ENCODE measurements at regions not wholly inside any gene's neighbourhood (a gene's known extent, or its start where the extent isn't known, plus 50 kb on each side); places are given as distances from the start of the nearest gene placed in this dataset.

DNA sequence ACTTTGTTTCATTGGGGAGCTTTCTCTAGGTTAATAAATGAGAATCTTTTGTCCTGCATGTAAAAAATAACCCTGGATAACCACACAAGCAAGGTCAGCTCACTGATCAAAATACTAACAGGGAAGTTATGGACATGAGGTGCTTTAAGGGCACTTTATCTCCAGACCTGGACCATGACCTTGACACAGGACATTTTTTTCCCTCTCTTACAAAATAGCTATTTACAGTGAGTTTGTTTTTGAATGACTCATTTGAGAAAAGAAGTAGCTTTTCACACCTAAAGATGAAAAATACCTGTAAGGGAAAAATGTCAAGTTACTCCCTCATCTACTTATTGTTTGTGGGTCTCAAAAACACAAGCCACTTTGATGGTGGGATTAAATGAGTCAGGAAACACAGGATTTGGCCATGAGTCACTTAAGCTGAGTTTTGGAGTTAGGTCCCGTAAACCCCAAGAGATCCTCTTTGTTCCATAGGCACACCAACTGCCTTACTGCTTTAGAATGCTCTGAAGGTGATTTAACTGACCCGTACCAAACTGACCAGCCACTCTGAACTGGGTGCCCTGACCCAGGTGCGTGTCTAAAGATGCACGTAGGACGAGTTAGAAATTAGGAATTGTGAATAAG, 479.3 kb upstream of the NXPH2 start:
- TF ChIP-seq TCF12 (IDR thresholded peaks at IDR 0.05; ENCODE audit: low read depth), result no peak
- TF ChIP-seq TEAD4 (IDR thresholded peaks at IDR 0.05), result no peak
- no peak for TF ChIP-seq EGR1 (IDR thresholded peaks at IDR 0.05)
- TF ChIP-seq, protein P1, sequence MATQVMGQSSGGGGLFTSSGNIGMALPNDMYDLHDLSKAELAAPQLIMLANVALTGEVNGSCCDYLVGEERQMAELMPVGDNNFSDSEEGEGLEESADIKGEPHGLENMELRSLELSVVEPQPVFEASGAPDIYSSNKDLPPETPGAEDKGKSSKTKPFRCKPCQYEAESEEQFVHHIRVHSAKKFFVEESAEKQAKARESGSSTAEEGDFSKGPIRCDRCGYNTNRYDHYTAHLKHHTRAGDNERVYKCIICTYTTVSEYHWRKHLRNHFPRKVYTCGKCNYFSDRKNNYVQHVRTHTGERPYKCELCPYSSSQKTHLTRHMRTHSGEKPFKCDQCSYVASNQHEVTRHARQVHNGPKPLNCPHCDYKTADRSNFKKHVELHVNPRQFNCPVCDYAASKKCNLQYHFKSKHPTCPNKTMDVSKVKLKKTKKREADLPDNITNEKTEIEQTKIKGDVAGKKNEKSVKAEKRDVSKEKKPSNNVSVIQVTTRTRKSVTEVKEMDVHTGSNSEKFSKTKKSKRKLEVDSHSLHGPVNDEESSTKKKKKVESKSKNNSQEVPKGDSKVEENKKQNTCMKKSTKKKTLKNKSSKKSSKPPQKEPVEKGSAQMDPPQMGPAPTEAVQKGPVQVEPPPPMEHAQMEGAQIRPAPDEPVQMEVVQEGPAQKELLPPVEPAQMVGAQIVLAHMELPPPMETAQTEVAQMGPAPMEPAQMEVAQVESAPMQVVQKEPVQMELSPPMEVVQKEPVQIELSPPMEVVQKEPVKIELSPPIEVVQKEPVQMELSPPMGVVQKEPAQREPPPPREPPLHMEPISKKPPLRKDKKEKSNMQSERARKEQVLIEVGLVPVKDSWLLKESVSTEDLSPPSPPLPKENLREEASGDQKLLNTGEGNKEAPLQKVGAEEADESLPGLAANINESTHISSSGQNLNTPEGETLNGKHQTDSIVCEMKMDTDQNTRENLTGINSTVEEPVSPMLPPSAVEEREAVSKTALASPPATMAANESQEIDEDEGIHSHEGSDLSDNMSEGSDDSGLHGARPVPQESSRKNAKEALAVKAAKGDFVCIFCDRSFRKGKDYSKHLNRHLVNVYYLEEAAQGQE (IDR thresholded peaks at IDR 0.05; ENCODE audit: low read depth), result no peak
- no peak for TF ChIP-seq ZBTB7A (IDR thresholded peaks at IDR 0.05; ENCODE audit: low read depth)
- TF ChIP-seq CEBPB (IDR thresholded peaks at IDR 0.05), result no peak
- TF ChIP-seq TAF1 (IDR thresholded peaks at IDR 0.05; ENCODE audit: low read depth), result no peak
- no peak for TF ChIP-seq YY1 (IDR thresholded peaks at IDR 0.05; ENCODE audit: low read depth)
- TF ChIP-seq RAD21 (IDR thresholded peaks at IDR 0.05; ENCODE audit: low read depth), result no peak
- TF ChIP-seq, protein P2, sequence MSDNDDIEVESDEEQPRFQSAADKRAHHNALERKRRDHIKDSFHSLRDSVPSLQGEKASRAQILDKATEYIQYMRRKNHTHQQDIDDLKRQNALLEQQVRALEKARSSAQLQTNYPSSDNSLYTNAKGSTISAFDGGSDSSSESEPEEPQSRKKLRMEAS (IDR thresholded peaks at IDR 0.05), result no peak
- no peak for TF ChIP-seq EP300 (IDR thresholded peaks at IDR 0.05; ENCODE audit: borderline replicate concordance)
- no peak for TF ChIP-seq FOXM1 (IDR thresholded peaks at IDR 0.05; ENCODE audit: borderline replicate concordance, low read depth)
- TF ChIP-seq, protein P3, sequence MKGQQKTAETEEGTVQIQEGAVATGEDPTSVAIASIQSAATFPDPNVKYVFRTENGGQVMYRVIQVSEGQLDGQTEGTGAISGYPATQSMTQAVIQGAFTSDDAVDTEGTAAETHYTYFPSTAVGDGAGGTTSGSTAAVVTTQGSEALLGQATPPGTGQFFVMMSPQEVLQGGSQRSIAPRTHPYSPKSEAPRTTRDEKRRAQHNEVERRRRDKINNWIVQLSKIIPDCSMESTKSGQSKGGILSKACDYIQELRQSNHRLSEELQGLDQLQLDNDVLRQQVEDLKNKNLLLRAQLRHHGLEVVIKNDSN (IDR thresholded peaks at IDR 0.05), result no peak
- no peak for TF ChIP-seq NFIC (IDR thresholded peaks at IDR 0.05)
- no peak for TF ChIP-seq CREB1 (IDR thresholded peaks at IDR 0.05; ENCODE audit: low read depth)

DNA sequence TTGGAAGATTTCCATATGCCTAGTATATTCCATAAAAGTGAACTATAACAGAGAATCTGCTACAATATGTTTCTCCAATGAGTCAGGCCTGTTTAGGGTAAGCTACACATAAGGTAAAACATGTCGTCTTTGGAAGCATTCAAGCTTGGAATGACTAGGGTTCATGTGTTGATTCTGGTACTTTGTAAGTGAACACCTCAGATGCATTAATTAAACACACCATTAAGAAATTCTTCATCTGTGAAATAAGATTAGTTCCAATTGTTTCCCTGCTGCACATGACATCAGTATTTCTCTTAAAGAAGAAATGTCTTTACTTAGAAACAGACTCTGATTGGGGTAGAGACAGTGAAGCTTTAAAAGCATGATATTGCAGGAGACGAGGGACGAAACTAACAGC, 461.1 kb upstream of the NXPH2 start:
- TF ChIP-seq, protein P3 (IDR thresholded peaks at IDR 0.05), result no peak
- TF ChIP-seq CREB1 (IDR thresholded peaks at IDR 0.05; ENCODE audit: low read depth) (no peak), EP300 (IDR thresholded peaks at IDR 0.05; ENCODE audit: borderline replicate concordance) (no peak), FOXM1 (IDR thresholded peaks at IDR 0.05; ENCODE audit: borderline replicate concordance, low read depth) (no peak), CEBPB (IDR thresholded peaks at IDR 0.05) (no peak)
- TF ChIP-seq, protein P2 (IDR thresholded peaks at IDR 0.05), result no peak

DNA sequence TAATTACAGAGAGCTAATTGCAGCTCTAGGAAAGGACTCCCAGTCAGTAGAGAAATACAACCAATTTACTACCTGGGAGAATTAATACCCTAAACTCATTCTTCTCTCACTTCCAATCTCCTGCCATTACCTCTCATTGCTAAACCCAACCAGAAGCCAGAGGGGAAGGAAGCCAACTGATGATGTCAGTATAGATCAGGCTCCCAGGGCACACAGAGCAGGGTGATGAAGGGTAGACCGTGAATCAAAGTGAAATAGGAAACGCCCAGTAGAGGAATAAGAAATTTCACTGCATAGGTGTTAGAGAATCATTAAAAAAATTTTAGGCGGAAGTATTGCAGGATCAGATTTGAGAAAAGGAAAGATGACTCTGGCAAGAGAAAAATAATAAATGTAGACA, 456.8 kb upstream of the NXPH2 start:
- TF ChIP-seq YY1 (IDR thresholded peaks at IDR 0.05; ENCODE audit: low read depth) (no peak), ZBTB7A (IDR thresholded peaks at IDR 0.05; ENCODE audit: low read depth) (no peak), RAD21 (IDR thresholded peaks at IDR 0.05; ENCODE audit: low read depth) (no peak), CREB1 (IDR thresholded peaks at IDR 0.05; ENCODE audit: low read depth) (no peak)

DNA sequence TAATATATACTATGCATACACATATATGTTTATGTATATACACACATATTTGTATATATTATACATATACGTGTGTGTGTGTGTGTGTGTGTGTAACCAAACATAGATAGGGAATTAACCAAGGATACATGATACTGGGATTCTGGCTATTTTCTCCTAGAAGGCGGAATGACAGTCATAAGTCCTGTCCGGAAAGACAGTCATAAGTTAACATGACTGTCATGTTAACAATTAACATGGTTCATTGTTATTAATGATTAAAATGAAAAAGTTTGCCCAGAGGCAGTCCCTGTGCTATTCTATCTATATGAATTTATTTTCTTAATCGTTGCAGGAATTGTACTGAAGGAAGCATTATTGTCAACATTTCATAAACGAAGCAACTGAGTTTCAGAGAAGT, 450.7 kb upstream of the NXPH2 start:
- TF ChIP-seq, protein P2 (IDR thresholded peaks at IDR 0.05), result no peak
- TF ChIP-seq TCF12 (IDR thresholded peaks at IDR 0.05; ENCODE audit: low read depth), result no peak
- no peak for TF ChIP-seq EGR1 (IDR thresholded peaks at IDR 0.05)
- TF ChIP-seq ZBTB7A (IDR thresholded peaks at IDR 0.05; ENCODE audit: low read depth), result no peak
- TF ChIP-seq EP300 (IDR thresholded peaks at IDR 0.05; ENCODE audit: borderline replicate concordance), result no peak
- no peak for TF ChIP-seq FOXM1 (IDR thresholded peaks at IDR 0.05; ENCODE audit: borderline replicate concordance, low read depth)
- no peak for TF ChIP-seq NFIC (IDR thresholded peaks at IDR 0.05)
- TF ChIP-seq TEAD4 (IDR thresholded peaks at IDR 0.05), result no peak
- no peak for TF ChIP-seq YY1 (IDR thresholded peaks at IDR 0.05; ENCODE audit: low read depth)
- no peak for TF ChIP-seq CREB1 (IDR thresholded peaks at IDR 0.05; ENCODE audit: low read depth)
- TF ChIP-seq RAD21 (IDR thresholded peaks at IDR 0.05; ENCODE audit: low read depth), result no peak

DNA sequence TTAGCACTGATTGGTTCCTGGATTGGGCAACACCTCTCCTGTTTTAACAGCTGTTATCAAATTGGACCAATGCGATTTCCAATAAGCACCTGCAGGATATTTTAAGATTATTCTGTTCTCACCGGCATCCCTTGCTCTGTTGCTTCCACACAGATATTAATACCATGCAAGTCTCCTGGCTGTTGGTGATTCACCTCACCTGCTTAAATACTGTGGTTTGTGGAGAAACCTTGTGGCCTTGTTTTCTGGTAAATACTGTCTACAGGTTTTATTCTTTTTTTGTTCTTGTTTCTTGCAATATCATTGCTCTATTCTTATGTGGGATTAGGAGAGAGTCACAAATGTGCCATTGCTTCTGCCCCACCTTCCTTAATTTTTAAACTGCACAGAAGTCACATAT, 448.1 kb upstream of the NXPH2 start:
- TF ChIP-seq NFIC (IDR thresholded peaks at IDR 0.05) (no peak), TCF12 (IDR thresholded peaks at IDR 0.05; ENCODE audit: low read depth) (no peak), TAF1 (IDR thresholded peaks at IDR 0.05; ENCODE audit: low read depth) (no peak), EGR1 (IDR thresholded peaks at IDR 0.05) (no peak), TEAD4 (IDR thresholded peaks at IDR 0.05) (no peak), EP300 (IDR thresholded peaks at IDR 0.05; ENCODE audit: borderline replicate concordance) (no peak), YY1 (IDR thresholded peaks at IDR 0.05; ENCODE audit: low read depth) (no peak), CREB1 (IDR thresholded peaks at IDR 0.05; ENCODE audit: low read depth) (no peak), CEBPB (IDR thresholded peaks at IDR 0.05) (no peak), RAD21 (IDR thresholded peaks at IDR 0.05; ENCODE audit: low read depth) (no peak), ZBTB7A (IDR thresholded peaks at IDR 0.05; ENCODE audit: low read depth) (no peak), FOXM1 (IDR thresholded peaks at IDR 0.05; ENCODE audit: borderline replicate concordance, low read depth) (no peak)
- TF ChIP-seq, protein P1 (IDR thresholded peaks at IDR 0.05; ENCODE audit: low read depth), result no peak
- TF ChIP-seq, protein P3 (IDR thresholded peaks at IDR 0.05), result no peak
- TF ChIP-seq, protein P2 (IDR thresholded peaks at IDR 0.05), result no peak

All from Ishikawa (cell line).